ENCODE measurements at regions not wholly inside any gene's neighbourhood (a gene's known extent, or its start where the extent isn't known, plus 50 kb on each side); places are given as distances from the start of the nearest gene placed in this dataset.

DNA sequence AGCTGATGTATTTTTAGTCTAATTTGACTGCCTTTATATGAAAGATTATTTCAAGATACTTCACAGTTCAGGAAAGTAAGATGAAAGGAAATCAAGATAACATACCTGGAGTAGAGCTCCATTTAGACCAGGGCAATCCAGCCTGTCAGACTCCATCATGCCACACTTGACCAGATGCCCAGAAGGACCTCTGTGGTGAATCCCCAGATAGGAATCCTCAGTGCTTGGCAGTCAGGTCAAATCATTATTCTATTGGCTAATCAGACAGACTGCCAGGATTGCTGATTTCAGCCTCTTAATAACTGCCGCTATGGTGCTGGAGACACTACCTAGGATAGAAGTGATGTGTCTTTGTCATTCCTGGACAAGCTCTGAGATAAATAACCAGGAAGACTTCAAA is 404.2 kb downstream of the STK39 start:
- TF ChIP-seq GABPA (IDR thresholded peaks at IDR 0.05 in 1 of 2, conservative IDR thresholded peaks at IDR 0.05 in 1 of 2) (no peak), TAF1 (conservative IDR thresholded peaks at IDR 0.05) (no peak), CTCF (IDR thresholded peaks at IDR 0.05; ENCODE audit: low read depth, low read length, missing input control) (no peak), JUND (IDR thresholded peaks at IDR 0.05) (no peak), EGR1 (IDR thresholded peaks at IDR 0.05; ENCODE audit: low read depth in 2 of 2) (no peak), SP1 (IDR thresholded peaks at IDR 0.05) (no peak)
- TF ChIP-seq, protein P1, sequence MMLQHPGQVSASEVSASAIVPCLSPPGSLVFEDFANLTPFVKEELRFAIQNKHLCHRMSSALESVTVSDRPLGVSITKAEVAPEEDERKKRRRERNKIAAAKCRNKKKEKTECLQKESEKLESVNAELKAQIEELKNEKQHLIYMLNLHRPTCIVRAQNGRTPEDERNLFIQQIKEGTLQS (IDR thresholded peaks at IDR 0.05) = no peak
